Chondrocyte (in vitro differentiated cells): ENCODE measurements at regions not wholly inside any gene's neighbourhood (a gene's known extent, or its start where the extent isn't known, plus 50 kb on each side); places are given as distances from the start of the nearest gene placed in this dataset.

Source experiments
- DNase-seq: peaks from one replicate; pipeline ENCODE4 v3.0.0; 2021; ENCODE audit warnings: mixed read lengths, low spot score
- H3K27ac Mint-ChIP-seq: one replicate; pipeline ENCODE4 v1.8.0; 2021; ENCODE audit warnings: mild to moderate bottlenecking, moderate library complexity, mixed read lengths; ENCODE audit not compliant: unreplicated experiment
- H3K27me3 Mint-ChIP-seq: 2 replicates; pipeline ENCODE4 v1.8.0; 2021; ENCODE audit warnings: low read depth, mixed read lengths
- H3K36me3 Mint-ChIP-seq: 2 replicates; pipeline ENCODE4 v1.8.0; 2021; ENCODE audit warnings: low read depth, mixed read lengths
- H3K4me1 Mint-ChIP-seq: 2 replicates; pipeline ENCODE4 v1.8.0; 2021; ENCODE audit warnings: low read depth, mild to moderate bottlenecking, mixed read lengths
- H3K4me3 Mint-ChIP-seq: one replicate; pipeline ENCODE4 v1.8.0; 2021; ENCODE audit warnings: mild to moderate bottlenecking, moderate library complexity, mixed read lengths; ENCODE audit not compliant: unreplicated experiment
- H3K9me3 Mint-ChIP-seq: 2 replicates; pipeline ENCODE4 v1.8.0; 2021; ENCODE audit warnings: low read depth, mixed read lengths
- TF ChIP-seq, protein P1 (sequence below): fragments of 200-600 bp; sonication (generic); IDR thresholded peaks from 2 replicates; pipeline ENCODE4 v1.5.0; 2021; ENCODE audit warnings: antibody characterized with exemption, mild to moderate bottlenecking, moderate library complexity

GRCh38 chr6:14275493-14275851, 157.9 kb downstream of the CD83 start:
- Mint-ChIP-seq H3K27me3 (no peaks in the 10 kb centered on the region), H3K36me3 (peaks cover 2% of the 10 kb centered on the region)

GRCh38 chr6:14276071-14276470, 158.5 kb downstream of the CD83 start:
- Mint-ChIP-seq H3K4me3 (no peak overlapping the region), H3K4me1 (peaks cover 45% of the 10 kb centered on the region), H3K27me3 (no peaks in the 10 kb centered on the region), H3K27ac (peak overlapping the region; percentile 92), H3K9me3 (no peaks in the 10 kb centered on the region), H3K36me3 (peaks cover 2% of the 10 kb centered on the region)
- DNase-seq, result no peak
- TF ChIP-seq, protein P1, sequence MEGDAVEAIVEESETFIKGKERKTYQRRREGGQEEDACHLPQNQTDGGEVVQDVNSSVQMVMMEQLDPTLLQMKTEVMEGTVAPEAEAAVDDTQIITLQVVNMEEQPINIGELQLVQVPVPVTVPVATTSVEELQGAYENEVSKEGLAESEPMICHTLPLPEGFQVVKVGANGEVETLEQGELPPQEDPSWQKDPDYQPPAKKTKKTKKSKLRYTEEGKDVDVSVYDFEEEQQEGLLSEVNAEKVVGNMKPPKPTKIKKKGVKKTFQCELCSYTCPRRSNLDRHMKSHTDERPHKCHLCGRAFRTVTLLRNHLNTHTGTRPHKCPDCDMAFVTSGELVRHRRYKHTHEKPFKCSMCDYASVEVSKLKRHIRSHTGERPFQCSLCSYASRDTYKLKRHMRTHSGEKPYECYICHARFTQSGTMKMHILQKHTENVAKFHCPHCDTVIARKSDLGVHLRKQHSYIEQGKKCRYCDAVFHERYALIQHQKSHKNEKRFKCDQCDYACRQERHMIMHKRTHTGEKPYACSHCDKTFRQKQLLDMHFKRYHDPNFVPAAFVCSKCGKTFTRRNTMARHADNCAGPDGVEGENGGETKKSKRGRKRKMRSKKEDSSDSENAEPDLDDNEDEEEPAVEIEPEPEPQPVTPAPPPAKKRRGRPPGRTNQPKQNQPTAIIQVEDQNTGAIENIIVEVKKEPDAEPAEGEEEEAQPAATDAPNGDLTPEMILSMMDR, result no peak

More at GRCh38 chr6:14275493-14275851, 157.9 kb downstream of the CD83 start:
- no peaks in the 10 kb centered on the region for H3K9me3 Mint-ChIP-seq
- peak overlapping the region; percentile 27 for H3K27ac Mint-ChIP-seq
- H3K4me3 Mint-ChIP-seq, result no peak overlapping the region
- DNase-seq, result no peak
- H3K4me1 Mint-ChIP-seq, result peaks cover 50% of the 10 kb centered on the region
- TF ChIP-seq, protein P1, result no peak

GRCh38 chr6:14276667-14277404, 159.3 kb downstream of the CD83 start:
- peaks cover 38% of the 10 kb centered on the region for H3K4me1 Mint-ChIP-seq
- no peaks in the 10 kb centered on the region for H3K9me3 Mint-ChIP-seq
- TF ChIP-seq, protein P1, result no peak
- peaks cover 2% of the 10 kb centered on the region for H3K36me3 Mint-ChIP-seq
- no peaks in the 10 kb centered on the region for H3K27me3 Mint-ChIP-seq
- H3K27ac Mint-ChIP-seq, result peak overlapping the region; percentile 92
- H3K4me3 Mint-ChIP-seq, result peak overlapping the region; percentile 16
- no peak for DNase-seq

- TF ChIP-seq, protein P1, result no peak
- DNase-seq, result no peak
- peaks cover 31% of the 10 kb centered on the region for H3K4me1 Mint-ChIP-seq
- H3K27me3 Mint-ChIP-seq, result no peaks in the 10 kb centered on the region
- peaks cover 2% of the 10 kb centered on the region for H3K36me3 Mint-ChIP-seq
- H3K9me3 Mint-ChIP-seq, result no peaks in the 10 kb centered on the region
- no peak overlapping the region for H3K4me3 Mint-ChIP-seq
- peak overlapping the region; percentile 92 for H3K27ac Mint-ChIP-seq
Observed at GRCh38 chr6:14277405-14277930, 159.9 kb downstream of the CD83 start.

DNA sequence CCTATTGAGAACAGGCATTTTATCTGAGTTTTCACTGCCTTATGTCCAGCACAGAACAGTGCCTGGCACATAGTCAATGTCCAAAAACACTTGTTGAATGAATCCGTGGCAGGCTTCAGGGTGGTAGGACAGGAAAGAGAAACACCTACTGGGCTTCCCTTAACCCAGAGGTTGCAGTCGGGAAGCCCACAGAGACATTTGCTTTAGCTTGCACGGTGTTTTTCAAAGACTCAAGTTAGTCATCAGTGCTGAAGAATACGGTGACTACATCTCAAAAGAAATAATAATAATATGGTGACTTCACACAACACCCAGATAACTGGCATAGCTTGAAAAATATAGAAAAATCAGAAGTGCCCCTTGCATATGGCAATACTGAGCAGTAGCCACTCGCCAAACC, 160.4 kb downstream of the CD83 start:
- Mint-ChIP-seq H3K4me1 (peaks cover 31% of the 10 kb centered on the region), H3K4me3 (no peak overlapping the region), H3K27ac (peak overlapping the region; percentile 92), H3K27me3 (no peaks in the 10 kb centered on the region), H3K9me3 (no peaks in the 10 kb centered on the region), H3K36me3 (peaks cover 1% of the 10 kb centered on the region)
- no peak for DNase-seq
- TF ChIP-seq, protein P1, result no peak
